ENCODE measurements at regions not wholly inside any gene's neighbourhood (a gene's known extent, or its start where the extent isn't known, plus 50 kb on each side); places are given as distances from the start of the nearest gene placed in this dataset.

- Histone ChIP-seq H3K27me3 (ENCODE audit: control insufficient read depth, insufficient read depth, low read length) (no peaks in the 10 kb centered on the region), H3K4me3 (ENCODE audit: low read length in 3 of 3) (no peak overlapping the region), H3K9me3 (ENCODE audit: control insufficient read depth in 2 of 3, insufficient read depth in 1 of 3, low read length in 3 of 3) (no peaks in the 10 kb centered on the region), H3K27ac (ENCODE audit: low read depth in 2 of 2, low read length in 2 of 2) (no peak overlapping the region), H3K36me3 (ENCODE audit: control insufficient read depth in 2 of 3, insufficient read depth in 3 of 3, low read length in 3 of 3) (no peaks in the 10 kb centered on the region), H3K9ac (ENCODE audit: low read length in 3 of 3) (no peak overlapping the region), H3K4me1 (ENCODE audit: control insufficient read depth in 2 of 3, insufficient read depth in 2 of 3, low read depth in 1 of 3, low read length in 3 of 3) (no peaks in the 10 kb centered on the region)
- intact Hi-C loops (cut with DNase I), result no loop called here
- FAIRE-seq (no peak), DNase-seq (no peak)
- TF ChIP-seq CTCF (IDR thresholded peaks at IDR 0.05; ENCODE audit: borderline replicate concordance, extremely low read depth, insufficient read depth), result no peak
Measured at GRCh38 chr4:13963601-13964000, 336.1 kb upstream of the BOD1L1 start.

GRCh38 chr4:13966231-13967195, 339.0 kb upstream of the BOD1L1 start:
- intact Hi-C loops (cut with DNase I), result no loop called here

GRCh38 chr4:13968723-13969122, 341.2 kb upstream of the BOD1L1 start:
- Histone ChIP-seq H3K4me1 (ENCODE audit: control insufficient read depth in 2 of 3, insufficient read depth in 2 of 3, low read depth in 1 of 3, low read length in 3 of 3) (no peaks in the 10 kb centered on the region), H3K9ac (ENCODE audit: low read length in 3 of 3) (no peak overlapping the region), H3K27ac (ENCODE audit: low read depth in 2 of 2, low read length in 2 of 2) (no peak overlapping the region), H3K4me3 (ENCODE audit: low read length in 3 of 3) (no peak overlapping the region), H3K36me3 (ENCODE audit: control insufficient read depth in 2 of 3, insufficient read depth in 3 of 3, low read length in 3 of 3) (no peaks in the 10 kb centered on the region), H3K27me3 (ENCODE audit: control insufficient read depth, insufficient read depth, low read length) (no peaks in the 10 kb centered on the region), H3K9me3 (ENCODE audit: control insufficient read depth in 2 of 3, insufficient read depth in 1 of 3, low read length in 3 of 3) (no peaks in the 10 kb centered on the region)
- no peak for TF ChIP-seq CTCF (IDR thresholded peaks at IDR 0.05; ENCODE audit: borderline replicate concordance, extremely low read depth, insufficient read depth)
- intact Hi-C loops (cut with DNase I), result no loop called here
- FAIRE-seq, result no peak
- no peak for DNase-seq

More at GRCh38 chr4:13966231-13967195, 339.0 kb upstream of the BOD1L1 start:
- no peak for TF ChIP-seq CTCF (IDR thresholded peaks at IDR 0.05; ENCODE audit: borderline replicate concordance, extremely low read depth, insufficient read depth)
- Histone ChIP-seq H3K4me1 (ENCODE audit: control insufficient read depth in 2 of 3, insufficient read depth in 2 of 3, low read depth in 1 of 3, low read length in 3 of 3) (no peaks in the 10 kb centered on the region), H3K27me3 (ENCODE audit: control insufficient read depth, insufficient read depth, low read length) (no peaks in the 10 kb centered on the region), H3K4me3 (ENCODE audit: low read length in 3 of 3) (no peak overlapping the region), H3K9me3 (ENCODE audit: control insufficient read depth in 2 of 3, insufficient read depth in 1 of 3, low read length in 3 of 3) (no peaks in the 10 kb centered on the region), H3K36me3 (ENCODE audit: control insufficient read depth in 2 of 3, insufficient read depth in 3 of 3, low read length in 3 of 3) (no peaks in the 10 kb centered on the region), H3K9ac (ENCODE audit: low read length in 3 of 3) (no peak overlapping the region), H3K27ac (ENCODE audit: low read depth in 2 of 2, low read length in 2 of 2) (no peak overlapping the region)
- FAIRE-seq (no peak), DNase-seq (no peak)
